ENCODE measurements at regions not wholly inside any gene's neighbourhood (a gene's known extent, or its start where the extent isn't known, plus 50 kb on each side); places are given as distances from the start of the nearest gene placed in this dataset.

- Histone ChIP-seq H3K4me3 (ENCODE audit: low read depth, low read length) (no peak overlapping the region), H3K9me3 (ENCODE audit: control insufficient read depth, insufficient read depth, low read depth, low read length) (no peaks in the 10 kb centered on the region), H3K27ac (ENCODE audit: extremely low read depth, low read depth, low read length) (no peak overlapping the region), H3K4me1 (ENCODE audit: control insufficient read depth, insufficient read depth, low read length) (peaks cover 3% of the 10 kb centered on the region; the same call in 1 of the 2 replicates), H3K36me3 (ENCODE audit: control insufficient read depth in 2 of 2, insufficient read depth in 1 of 2, low read length in 2 of 2) (no peaks in the 10 kb centered on the region)
- ChIA-PET POLR2A (no interaction called here), CTCF (interaction anchor here (0.6 kb wide), 1 partner anchor 1758 kb away, joined by 5 read pairs; no protein-coding TSS in a partner anchor)
- TF ChIP-seq, protein P1, sequence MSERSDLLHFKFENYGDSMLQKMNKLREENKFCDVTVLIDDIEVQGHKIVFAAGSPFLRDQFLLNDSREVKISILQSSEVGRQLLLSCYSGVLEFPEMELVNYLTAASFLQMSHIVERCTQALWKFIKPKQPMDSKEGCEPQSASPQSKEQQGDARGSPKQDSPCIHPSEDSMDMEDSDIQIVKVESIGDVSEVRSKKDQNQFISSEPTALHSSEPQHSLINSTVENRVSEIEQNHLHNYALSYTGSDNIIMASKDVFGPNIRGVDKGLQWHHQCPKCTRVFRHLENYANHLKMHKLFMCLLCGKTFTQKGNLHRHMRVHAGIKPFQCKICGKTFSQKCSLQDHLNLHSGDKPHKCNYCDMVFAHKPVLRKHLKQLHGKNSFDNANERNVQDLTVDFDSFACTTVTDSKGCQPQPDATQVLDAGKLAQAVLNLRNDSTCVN (tag by site-specific recombination; optimal IDR thresholded peaks at IDR 0.05): no peak
- TF ChIP-seq ZNF473 (tag by site-specific recombination; IDR thresholded peaks at IDR 0.05) (no peak), SETDB1 (IDR thresholded peaks at IDR 0.05; ENCODE audit: insufficient read length, low read length) (no peak), ZNF140 (tag by site-specific recombination; IDR thresholded peaks at IDR 0.05) (no peak), ZNF223 (tag by site-specific recombination; IDR thresholded peaks at IDR 0.05) (no peak), ZNF529 (tag by site-specific recombination; IDR thresholded peaks at IDR 0.05; ENCODE audit: insufficient replicate concordance) (no peak), ZNF23 (tag by site-specific recombination; IDR thresholded peaks at IDR 0.05; ENCODE audit: borderline replicate concordance) (no peak), SP7 (tag by site-specific recombination; IDR thresholded peaks at IDR 0.05) (no peak), ZNF792 (tag by site-specific recombination; IDR thresholded peaks at IDR 0.05) (no peak), ZBTB21 (tag by site-specific recombination; IDR thresholded peaks at IDR 0.05) (no peak), ZNF654 (tag by site-specific recombination; IDR thresholded peaks at IDR 0.05; ENCODE audit: low read depth) (no peak), ZNF157 (tag by site-specific recombination; IDR thresholded peaks at IDR 0.05) (no peak), ZFP3 (tag by site-specific recombination; IDR thresholded peaks at IDR 0.05; ENCODE audit: low read depth) (no peak), ZNF16 (tag by site-specific recombination; IDR thresholded peaks at IDR 0.05; ENCODE audit: low read depth) (no peak)
- TF ChIP-seq, protein P2, sequence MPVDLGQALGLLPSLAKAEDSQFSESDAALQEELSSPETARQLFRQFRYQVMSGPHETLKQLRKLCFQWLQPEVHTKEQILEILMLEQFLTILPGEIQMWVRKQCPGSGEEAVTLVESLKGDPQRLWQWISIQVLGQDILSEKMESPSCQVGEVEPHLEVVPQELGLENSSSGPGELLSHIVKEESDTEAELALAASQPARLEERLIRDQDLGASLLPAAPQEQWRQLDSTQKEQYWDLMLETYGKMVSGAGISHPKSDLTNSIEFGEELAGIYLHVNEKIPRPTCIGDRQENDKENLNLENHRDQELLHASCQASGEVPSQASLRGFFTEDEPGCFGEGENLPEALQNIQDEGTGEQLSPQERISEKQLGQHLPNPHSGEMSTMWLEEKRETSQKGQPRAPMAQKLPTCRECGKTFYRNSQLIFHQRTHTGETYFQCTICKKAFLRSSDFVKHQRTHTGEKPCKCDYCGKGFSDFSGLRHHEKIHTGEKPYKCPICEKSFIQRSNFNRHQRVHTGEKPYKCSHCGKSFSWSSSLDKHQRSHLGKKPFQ (tag by site-specific recombination; IDR thresholded peaks at IDR 0.05): no peak
- TF ChIP-seq, protein P3, sequence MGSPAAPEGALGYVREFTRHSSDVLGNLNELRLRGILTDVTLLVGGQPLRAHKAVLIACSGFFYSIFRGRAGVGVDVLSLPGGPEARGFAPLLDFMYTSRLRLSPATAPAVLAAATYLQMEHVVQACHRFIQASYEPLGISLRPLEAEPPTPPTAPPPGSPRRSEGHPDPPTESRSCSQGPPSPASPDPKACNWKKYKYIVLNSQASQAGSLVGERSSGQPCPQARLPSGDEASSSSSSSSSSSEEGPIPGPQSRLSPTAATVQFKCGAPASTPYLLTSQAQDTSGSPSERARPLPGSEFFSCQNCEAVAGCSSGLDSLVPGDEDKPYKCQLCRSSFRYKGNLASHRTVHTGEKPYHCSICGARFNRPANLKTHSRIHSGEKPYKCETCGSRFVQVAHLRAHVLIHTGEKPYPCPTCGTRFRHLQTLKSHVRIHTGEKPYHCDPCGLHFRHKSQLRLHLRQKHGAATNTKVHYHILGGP (tag by site-specific recombination; IDR thresholded peaks at IDR 0.05): no peak
Observed at GRCh38 chr10:85148693-85149640, 820.6 kb downstream of the CCSER2 start.

- Histone ChIP-seq H3K27ac (ENCODE audit: extremely low read depth, low read depth, low read length) (no peak overlapping the region), H3K9me3 (ENCODE audit: control insufficient read depth, insufficient read depth, low read depth, low read length) (no peaks in the 10 kb centered on the region), H3K4me3 (ENCODE audit: low read depth, low read length) (no peak overlapping the region), H3K4me1 (ENCODE audit: control insufficient read depth, insufficient read depth, low read length) (peaks cover 3% of the 10 kb centered on the region; the same call in 1 of the 2 replicates), H3K36me3 (ENCODE audit: control insufficient read depth in 2 of 2, insufficient read depth in 1 of 2, low read length in 2 of 2) (no peaks in the 10 kb centered on the region)
- ChIA-PET POLR2A (no interaction called here), CTCF (interaction anchor here (0.6 kb wide), 1 partner anchor 1758 kb away, joined by 5 read pairs; no protein-coding TSS in a partner anchor)
- no peak for TF ChIP-seq KLF9 (tag by site-specific recombination; IDR thresholded peaks at IDR 0.05; ENCODE audit: low read depth)
- no peak for TF ChIP-seq ZSCAN23 (tag by site-specific recombination; IDR thresholded peaks at IDR 0.05)
- TF ChIP-seq ZNF132 (tag by site-specific recombination; IDR thresholded peaks at IDR 0.05; ENCODE audit: borderline replicate concordance): no peak
Observed at GRCh38 chr10:85149766-85150165, 821.4 kb downstream of the CCSER2 start.
